ENCODE measurements at regions not wholly inside any gene's neighbourhood (a gene's known extent, or its start where the extent isn't known, plus 50 kb on each side); places are given as distances from the start of the nearest gene placed in this dataset.
A peak's percentile ranks its signal among the peaks of the same experiment; 100 is the strongest.

- no peak for TF ChIP-seq YY1 (IDR thresholded peaks at IDR 0.05; ENCODE audit: low read depth)
- TF ChIP-seq FOXJ3 (CRISPR knock-in tag; IDR thresholded peaks at IDR 0.05), result no peak
- peak; percentile 13; the same call in 1 of the 2 replicates for TF ChIP-seq NFIC (IDR thresholded peaks at IDR 0.05; ENCODE audit: borderline replicate concordance)
- TF ChIP-seq TEAD4 (IDR thresholded peaks at IDR 0.05; ENCODE audit: borderline replicate concordance, insufficient read depth), result no peak
- no peak for TF ChIP-seq GATA2 (CRISPR knock-in tag; IDR thresholded peaks at IDR 0.05)
- no peak for TF ChIP-seq FOSL2 (IDR thresholded peaks at IDR 0.05; ENCODE audit: borderline replicate concordance, low read depth)
- TF ChIP-seq CHD2 (IDR thresholded peaks at IDR 0.05; ENCODE audit: low read length, partially characterized antibody), result no peak
- no peak for TF ChIP-seq RCOR1 (IDR thresholded peaks at IDR 0.05; ENCODE audit: low read length)
- peak; percentile 69 for TF ChIP-seq CTCF (IDR thresholded peaks at IDR 0.05)
- TF ChIP-seq SMC3 (IDR thresholded peaks at IDR 0.05; ENCODE audit: low read depth, low read length), result peak; percentile 58
These were observed 682.6 kb downstream of the KCNA4 start (continued) for GRCh38 chr11:29333993-29334775.

GRCh38 chr11:29331451-29332010, 685.3 kb downstream of the KCNA4 start:
- Histone ChIP-seq H3K27ac (ENCODE audit: low read depth in 2 of 2, low read length in 1 of 2) (no peak overlapping the region), H3K4me3 (ENCODE audit: low read depth in 2 of 2, low read length in 1 of 2) (no peak overlapping the region), H3K79me2 (ENCODE audit: insufficient read depth) (no peaks in the 10 kb centered on the region), H3K9me2 (no peaks in the 10 kb centered on the region), H4K20me1 (ENCODE audit: insufficient read depth) (no peaks in the 10 kb centered on the region), H3K9ac (no peak overlapping the region), H3K4me1 (ENCODE audit: control insufficient read depth in 1 of 2, insufficient read depth in 2 of 2, low read depth in 1 of 2, low read length in 1 of 2) (peaks cover 0 to 23% of the 10 kb centered on the region in 2 experiments; a peak in 1 of 4 replicates), H3K36me3 (replicated peaks in 1 of 2; ENCODE audit: control insufficient read depth in 1 of 2, insufficient read depth in 2 of 2, low read length in 1 of 2) (no peaks in the 10 kb centered on the region), H3K9me3 (no peaks in the 10 kb centered on the region), H3F3A (replicated peaks; ENCODE audit: insufficient read depth) (peaks cover 24% of the 10 kb centered on the region), H3K4me2 (no peak overlapping the region), H2AFZ (ENCODE audit: low read depth) (no peak overlapping the region), H3K27me3 (ENCODE audit: insufficient read depth) (no peaks in the 10 kb centered on the region)
- ChIA-PET CTCF (interaction anchor here (0.8 kb wide), 1 partner anchor 12 kb away, joined by 3 read pairs; no protein-coding TSS in a partner anchor), POLR2A (no interaction called here)
- no peak for DNase-seq
- WGBS (ENCODE audit: low lambda C conversion rate), result 68% methylated on average over 3 of the region's 3 CpGs
- no peak for TF ChIP-seq RAD21 (IDR thresholded peaks at IDR 0.05; ENCODE audit: low read length)
- TF ChIP-seq RCOR1 (IDR thresholded peaks at IDR 0.05; ENCODE audit: low read length), result no peak
- TF ChIP-seq POLR2AphosphoS5 (IDR thresholded peaks at IDR 0.05; ENCODE audit: low read depth, low read length), result no peak
- no peak for TF ChIP-seq EP300 (IDR thresholded peaks at IDR 0.05; ENCODE audit: borderline replicate concordance in 1 of 2, low read depth in 1 of 2, low read length in 1 of 2)
- no peak for TF ChIP-seq REST (IDR thresholded peaks at IDR 0.05; ENCODE audit: low read depth, low read length)
- TF ChIP-seq NFIC (IDR thresholded peaks at IDR 0.05; ENCODE audit: borderline replicate concordance), result no peak
- TF ChIP-seq PBX3 (IDR thresholded peaks at IDR 0.05), result no peak
- no peak for TF ChIP-seq MEF2A (IDR thresholded peaks at IDR 0.05; ENCODE audit: borderline replicate concordance, low read depth)
- TF ChIP-seq SMC3 (IDR thresholded peaks at IDR 0.05; ENCODE audit: low read depth, low read length), result no peak
- TF ChIP-seq JUND (IDR thresholded peaks at IDR 0.05), result no peak
- no peak for TF ChIP-seq FOXM1 (IDR thresholded peaks at IDR 0.05; ENCODE audit: low read depth)
- TF ChIP-seq MXI1 (IDR thresholded peaks at IDR 0.05; ENCODE audit: low read depth, low read length), result no peak
- TF ChIP-seq TAF1 (IDR thresholded peaks at IDR 0.05; ENCODE audit: borderline replicate concordance, low read depth, low read length), result no peak
- no peak for TF ChIP-seq GATA2 (CRISPR knock-in tag; IDR thresholded peaks at IDR 0.05)
- no peak for TF ChIP-seq YY1 (IDR thresholded peaks at IDR 0.05; ENCODE audit: low read depth)
